SJCRH30 (cell line): ENCODE measurements at regions not wholly inside any gene's neighbourhood (a gene's known extent, or its start where the extent isn't known, plus 50 kb on each side); places are given as distances from the start of the nearest gene placed in this dataset.
A peak's percentile ranks its signal among the peaks of the same experiment; 100 is the strongest.
"Not testable (repeated sequence)": the region's sequence is repeated elsewhere in the genome, so short reads cannot be mapped to it uniquely, and the experiment has no call there.

ENCODE experiments used
- DNase-seq, 2 experiments: peaks; one replicate each; pipeline ENCODE4 v3.0.0-alpha.2; 2015 to 2020
- H3K27ac ChIP-seq: fragments of 250-450 bp; sonication (Bioruptor Pico); 2 replicates; pipeline ENCODE4 v1.5.1; 2020; ENCODE audit warnings: mild to moderate bottlenecking, moderate library complexity
- H3K27me3 ChIP-seq: fragments of 250-450 bp; sonication (Bioruptor Pico); 2 replicates; pipeline ENCODE4 v1.5.1; 2020; ENCODE audit warnings: mild to moderate bottlenecking, moderate library complexity
- H3K36me3 ChIP-seq: fragments of 250-450 bp; sonication (Bioruptor Pico); 2 replicates; pipeline ENCODE4 v1.5.1; 2020; ENCODE audit warnings: mild to moderate bottlenecking, moderate library complexity
- H3K4me1 ChIP-seq: fragments of 250-450 bp; sonication (Bioruptor Pico); 2 replicates; pipeline ENCODE4 v1.5.1; 2020; ENCODE audit warnings: mild to moderate bottlenecking, moderate library complexity
- H3K4me3 ChIP-seq: fragments of 250-450 bp; sonication (Bioruptor Pico); 2 replicates; pipeline ENCODE4 v1.5.1; 2020; ENCODE audit warnings: mild to moderate bottlenecking, moderate library complexity
- H3K9me3 ChIP-seq: fragments of 250-450 bp; sonication (Bioruptor Pico); replicated peaks from 2 replicates; pipeline ENCODE4 v1.5.1; 2020; ENCODE audit warnings: mild to moderate bottlenecking, moderate library complexity

GRCh38 chr2:150350500-150350899 is 137.0 kb downstream of the RND3 start:
- no peaks in the 10 kb centered on the region for H3K36me3 ChIP-seq
- no peaks in the 10 kb centered on the region for H3K27me3 ChIP-seq
- H3K9me3 ChIP-seq = no peaks in the 10 kb centered on the region
- no peak overlapping the region for H3K27ac ChIP-seq
- no peak for DNase-seq
- H3K4me1 ChIP-seq = no peaks in the 10 kb centered on the region
- no peak overlapping the region for H3K4me3 ChIP-seq

GRCh38 chr2:150346806-150347205 is 140.7 kb downstream of the RND3 start:
- no peak for DNase-seq
- Histone ChIP-seq H3K36me3 (no peaks in the 10 kb centered on the region), H3K9me3 (no peaks in the 10 kb centered on the region), H3K27ac (no peak overlapping the region), H3K27me3 (no peaks in the 10 kb centered on the region), H3K4me1 (no peaks in the 10 kb centered on the region), H3K4me3 (no peak overlapping the region)

GRCh38 chr2:150341982-150342680 is 145.3 kb downstream of the RND3 start:
- H3K4me3 ChIP-seq = no peak overlapping the region
- no peak overlapping the region for H3K27ac ChIP-seq
- H3K36me3 ChIP-seq = no peaks in the 10 kb centered on the region
- no peaks in the 10 kb centered on the region for H3K9me3 ChIP-seq
- DNase-seq = no peak
- no peaks in the 10 kb centered on the region for H3K4me1 ChIP-seq
- no peaks in the 10 kb centered on the region for H3K27me3 ChIP-seq

GRCh38 chr2:150339951-150340350 is 147.5 kb downstream of the RND3 start:
- no peak overlapping the region for H3K4me3 ChIP-seq
- no peaks in the 10 kb centered on the region for H3K27me3 ChIP-seq
- no peaks in the 10 kb centered on the region for H3K4me1 ChIP-seq
- no peaks in the 10 kb centered on the region for H3K9me3 ChIP-seq
- H3K36me3 ChIP-seq = no peaks in the 10 kb centered on the region
- no peak overlapping the region for H3K27ac ChIP-seq
- peak; percentile 17 to 30 for DNase-seq

- Histone ChIP-seq H3K27me3 (no peaks in the 10 kb centered on the region), H3K4me3 (no peak overlapping the region), H3K4me1 (no peaks in the 10 kb centered on the region), H3K36me3 (no peaks in the 10 kb centered on the region), H3K9me3 (no peaks in the 10 kb centered on the region), H3K27ac (no peak overlapping the region)
- DNase-seq = no peak
Observed at GRCh38 chr2:150339282-150339681, 148.2 kb downstream of the RND3 start.

GRCh38 chr2:150335596-150335995 is 151.9 kb downstream of the RND3 start:
- no peak for DNase-seq
- H3K27ac ChIP-seq = no peak overlapping the region
- no peaks in the 10 kb centered on the region for H3K27me3 ChIP-seq
- no peaks in the 10 kb centered on the region for H3K36me3 ChIP-seq
- H3K4me3 ChIP-seq = no peak overlapping the region
- H3K9me3 ChIP-seq = no peaks in the 10 kb centered on the region
- H3K4me1 ChIP-seq = no peaks in the 10 kb centered on the region

- no peak overlapping the region for H3K27ac ChIP-seq
- H3K4me1 ChIP-seq = no peaks in the 10 kb centered on the region
- DNase-seq = no peak
- H3K4me3 ChIP-seq = no peak overlapping the region
- H3K27me3 ChIP-seq = no peaks in the 10 kb centered on the region
- no peaks in the 10 kb centered on the region for H3K36me3 ChIP-seq
- no peaks in the 10 kb centered on the region for H3K9me3 ChIP-seq
Observed at GRCh38 chr2:150332383-150332782, 155.1 kb downstream of the RND3 start.

- Histone ChIP-seq H3K9me3 (no peaks in the 10 kb centered on the region), H3K27me3 (no peaks in the 10 kb centered on the region), H3K4me3 (no peak overlapping the region), H3K27ac (no peak overlapping the region), H3K4me1 (no peaks in the 10 kb centered on the region), H3K36me3 (no peaks in the 10 kb centered on the region)
- DNase-seq = no peak
Observed at GRCh38 chr2:150327564-150328489, 159.6 kb downstream of the RND3 start.

- H3K27ac ChIP-seq = no peak overlapping the region
- no peak for DNase-seq
- H3K4me3 ChIP-seq = no peak overlapping the region
- no peaks in the 10 kb centered on the region for H3K9me3 ChIP-seq
- H3K27me3 ChIP-seq = no peaks in the 10 kb centered on the region
- H3K36me3 ChIP-seq = no peaks in the 10 kb centered on the region
- no peaks in the 10 kb centered on the region for H3K4me1 ChIP-seq
Observed at GRCh38 chr2:150325656-150326314, 161.7 kb downstream of the RND3 start.

GRCh38 chr2:150323071-150323470 is 164.4 kb downstream of the RND3 start:
- H3K4me3 ChIP-seq, DNase-seq, H3K36me3 ChIP-seq, H3K9me3 ChIP-seq, H3K4me1 ChIP-seq, H3K27ac ChIP-seq, H3K27me3 ChIP-seq: not testable (repeated sequence)

- H3K27me3 ChIP-seq = no peaks in the 10 kb centered on the region
- no peak overlapping the region for H3K4me3 ChIP-seq
- DNase-seq = no peak
- H3K4me1 ChIP-seq = no peaks in the 10 kb centered on the region
- 0 out of 2 replicates have a peak, but pooled peaks cover 3% of the 10 kb centered on the region for H3K9me3 ChIP-seq
- H3K36me3 ChIP-seq = no peaks in the 10 kb centered on the region
- no peak overlapping the region for H3K27ac ChIP-seq
Observed at GRCh38 chr2:150320608-150321007, 166.9 kb downstream of the RND3 start.

- Histone ChIP-seq H3K4me1 (no peaks in the 10 kb centered on the region), H3K27me3 (no peaks in the 10 kb centered on the region), H3K27ac (no peak overlapping the region), H3K4me3 (no peak overlapping the region), H3K36me3 (no peaks in the 10 kb centered on the region), H3K9me3 (0 out of 2 replicates have a peak, but pooled peaks cover 3% of the 10 kb centered on the region)
- DNase-seq = no peak
Observed at GRCh38 chr2:150319658-150320555, 167.6 kb downstream of the RND3 start.

GRCh38 chr2:150319085-150319484 is 168.4 kb downstream of the RND3 start:
- H3K27ac ChIP-seq = no peak overlapping the region
- no peaks in the 10 kb centered on the region for H3K4me1 ChIP-seq
- H3K9me3 ChIP-seq = 0 out of 2 replicates have a peak, but pooled peaks cover 3% of the 10 kb centered on the region
- H3K36me3 ChIP-seq = no peaks in the 10 kb centered on the region
- no peak for DNase-seq
- H3K27me3 ChIP-seq = no peaks in the 10 kb centered on the region
- no peak overlapping the region for H3K4me3 ChIP-seq

GRCh38 chr2:150312271-150312670 is 175.2 kb downstream of the RND3 start:
- no peak for DNase-seq
- Histone ChIP-seq H3K27ac (no peak overlapping the region), H3K4me3 (no peak overlapping the region), H3K4me1 (no peaks in the 10 kb centered on the region), H3K9me3 (0 out of 2 replicates have a peak, but pooled peaks cover 3% of the 10 kb centered on the region), H3K36me3 (no peaks in the 10 kb centered on the region), H3K27me3 (no peaks in the 10 kb centered on the region)
